ENCODE measurements at regions not wholly inside any gene's neighbourhood (a gene's known extent, or its start where the extent isn't known, plus 50 kb on each side); places are given as distances from the start of the nearest gene placed in this dataset.

GRCh38 chr6:8664700-8665099 lies 229.4 kb upstream of the SLC35B3 start:
- no peaks in the 10 kb centered on the region for H3K27me3 ChIP-seq (ENCODE audit: control insufficient read depth in 2 of 2, insufficient read depth in 2 of 2, low read length in 2 of 2)
- Mint-ChIP-seq H3K36me3 (no peaks in the 10 kb centered on the region), H3K4me1 (peaks cover 0 to 16% (median 0%) of the 10 kb centered on the region in 7 donors), H3K27ac (no peak overlapping the region), H3K9me3 (peaks cover 0 to 12% (median 0%) of the 10 kb centered on the region in 11 donors), H3K4me3 (no peak overlapping the region), H3K27me3 (no peaks in the 10 kb centered on the region)
- H3K27ac ChIP-seq (ENCODE audit: low read depth, low read length): no peak overlapping the region
- CTCF ChIA-PET: no interaction called here
- no peak overlapping the region for H3K4me3 ChIP-seq (ENCODE audit: low read length)
- POLR2A ChIA-PET: no interaction called here
- ATAC-seq (no peak), DNase-seq (no peak)
- H3K9me3 ChIP-seq (ENCODE audit: control insufficient read depth in 2 of 3, low read length in 3 of 3): no peaks in the 10 kb centered on the region
- no peaks in the 10 kb centered on the region for H3K4me1 ChIP-seq (ENCODE audit: control insufficient read depth in 2 of 2, insufficient read depth in 2 of 2, low read length in 2 of 2)
- intact Hi-C loops (cut with micrococcal nuclease): no loop called here
- no peaks in the 10 kb centered on the region for H3K36me3 ChIP-seq (ENCODE audit: control insufficient read depth in 2 of 3, insufficient read depth in 3 of 3, low read length in 3 of 3)

- H3K27ac Mint-ChIP-seq: no peak overlapping the region
- Histone ChIP-seq H3K36me3 (ENCODE audit: control insufficient read depth in 2 of 3, insufficient read depth in 3 of 3, low read length in 3 of 3) (no peaks in the 10 kb centered on the region), H3K4me1 (ENCODE audit: control insufficient read depth in 2 of 2, insufficient read depth in 2 of 2, low read length in 2 of 2) (no peaks in the 10 kb centered on the region), H3K9me3 (ENCODE audit: control insufficient read depth in 2 of 3, low read length in 3 of 3) (no peaks in the 10 kb centered on the region), H3K27me3 (ENCODE audit: control insufficient read depth in 2 of 2, insufficient read depth in 2 of 2, low read length in 2 of 2) (no peaks in the 10 kb centered on the region), H3K27ac (ENCODE audit: low read depth, low read length) (no peak overlapping the region), H3K4me3 (ENCODE audit: low read length) (no peak overlapping the region)
- DNase-seq (no peak), ATAC-seq (no peak)
- H3K27me3 Mint-ChIP-seq: no peaks in the 10 kb centered on the region
- ChIA-PET CTCF (no interaction called here), POLR2A (no interaction called here)
- H3K4me1 Mint-ChIP-seq: peaks cover 0 to 12% (median 0%) of the 10 kb centered on the region in 7 donors
- H3K9me3 Mint-ChIP-seq: peaks cover 0 to 10% (median 0%) of the 10 kb centered on the region in 11 donors
- no peaks in the 10 kb centered on the region for H3K36me3 Mint-ChIP-seq
- intact Hi-C loops (cut with micrococcal nuclease): no loop called here
- H3K4me3 Mint-ChIP-seq: no peak overlapping the region
These were observed 228.7 kb upstream of the SLC35B3 start for GRCh38 chr6:8664070-8664469.

- peaks cover 0 to 5% (median 0%) of the 10 kb centered on the region in 5 donors for H3K27me3 Mint-ChIP-seq
- no peaks in the 10 kb centered on the region for H3K4me1 Mint-ChIP-seq
- Histone ChIP-seq H3K27me3 (ENCODE audit: control insufficient read depth in 2 of 2, insufficient read depth in 2 of 2, low read length in 2 of 2) (no peaks in the 10 kb centered on the region), H3K4me1 (ENCODE audit: control insufficient read depth in 2 of 2, insufficient read depth in 2 of 2, low read length in 2 of 2) (no peaks in the 10 kb centered on the region), H3K27ac (ENCODE audit: low read depth, low read length) (no peak overlapping the region), H3K4me3 (ENCODE audit: low read length) (no peak overlapping the region), H3K36me3 (ENCODE audit: control insufficient read depth in 2 of 3, insufficient read depth in 3 of 3, low read length in 3 of 3) (no peaks in the 10 kb centered on the region), H3K9me3 (ENCODE audit: control insufficient read depth in 2 of 3, low read length in 3 of 3) (no peaks in the 10 kb centered on the region)
- no peaks in the 10 kb centered on the region for H3K36me3 Mint-ChIP-seq
- H3K9me3 Mint-ChIP-seq: peaks cover 0 to 8% (median under 1%) of the 10 kb centered on the region in 11 donors
- ChIA-PET CTCF (no interaction called here), POLR2A (no interaction called here)
- no peak for DNase-seq
- intact Hi-C loops (cut with micrococcal nuclease): no loop called here
- no peak overlapping the region for H3K27ac Mint-ChIP-seq
- no peak overlapping the region for H3K4me3 Mint-ChIP-seq
- ATAC-seq: no peak
These were observed 224.3 kb upstream of the SLC35B3 start for GRCh38 chr6:8659404-8660189.

DNA sequence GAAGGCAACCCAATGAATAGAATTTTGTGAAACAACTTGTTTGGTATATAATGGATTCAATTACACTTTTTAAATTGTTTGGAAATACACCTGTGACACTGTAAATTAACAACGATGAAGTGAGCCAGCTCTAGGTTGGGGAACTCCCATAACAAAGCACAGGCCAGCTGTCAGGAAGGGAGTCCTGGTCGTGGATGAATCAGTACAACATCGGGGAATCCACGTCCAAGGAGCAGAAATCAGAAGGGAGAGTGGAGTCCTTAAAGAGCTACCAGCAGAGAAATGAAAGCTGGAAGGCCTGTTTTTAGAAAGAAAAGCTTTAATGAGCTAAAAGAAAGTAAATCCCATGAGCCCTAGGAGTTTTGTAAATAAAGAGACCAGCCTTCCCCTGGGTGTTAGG lies 223.1 kb upstream of the SLC35B3 start:
- intact Hi-C loops (cut with micrococcal nuclease): no loop called here
- H3K36me3 Mint-ChIP-seq: no peaks in the 10 kb centered on the region
- H3K9me3 Mint-ChIP-seq: peaks cover 0 to 8% (median 0%) of the 10 kb centered on the region in 11 donors
- no peaks in the 10 kb centered on the region for H3K9me3 ChIP-seq (ENCODE audit: control insufficient read depth in 2 of 3, low read length in 3 of 3)
- DNase-seq (no peak), ATAC-seq (no peak)
- no peak overlapping the region for H3K27ac Mint-ChIP-seq
- no peaks in the 10 kb centered on the region for H3K27me3 ChIP-seq (ENCODE audit: control insufficient read depth in 2 of 2, insufficient read depth in 2 of 2, low read length in 2 of 2)
- H3K36me3 ChIP-seq (ENCODE audit: control insufficient read depth in 2 of 3, insufficient read depth in 3 of 3, low read length in 3 of 3): no peaks in the 10 kb centered on the region
- no peaks in the 10 kb centered on the region for H3K4me1 ChIP-seq (ENCODE audit: control insufficient read depth in 2 of 2, insufficient read depth in 2 of 2, low read length in 2 of 2)
- no peak overlapping the region for H3K27ac ChIP-seq (ENCODE audit: low read depth, low read length)
- H3K27me3 Mint-ChIP-seq: peaks cover 0 to 5% (median 0%) of the 10 kb centered on the region in 5 donors
- H3K4me1 Mint-ChIP-seq: no peaks in the 10 kb centered on the region
- ChIA-PET CTCF (no interaction called here), POLR2A (no interaction called here)
- H3K4me3 ChIP-seq (ENCODE audit: low read length): no peak overlapping the region
- no peak overlapping the region for H3K4me3 Mint-ChIP-seq

GRCh38 chr6:8657522-8657921 lies 222.2 kb upstream of the SLC35B3 start:
- POLR2A ChIA-PET: no interaction called here
- Histone ChIP-seq H3K4me3 (ENCODE audit: low read length) (no peak overlapping the region), H3K27ac (ENCODE audit: low read depth, low read length) (no peak overlapping the region), H3K4me1 (ENCODE audit: control insufficient read depth in 2 of 2, insufficient read depth in 2 of 2, low read length in 2 of 2) (no peaks in the 10 kb centered on the region), H3K36me3 (ENCODE audit: control insufficient read depth in 2 of 3, insufficient read depth in 3 of 3, low read length in 3 of 3) (no peaks in the 10 kb centered on the region), H3K9me3 (ENCODE audit: control insufficient read depth in 2 of 3, low read length in 3 of 3) (no peaks in the 10 kb centered on the region), H3K27me3 (ENCODE audit: control insufficient read depth in 2 of 2, insufficient read depth in 2 of 2, low read length in 2 of 2) (no peaks in the 10 kb centered on the region)
- Mint-ChIP-seq H3K4me3 (no peak overlapping the region), H3K27ac (no peak overlapping the region), H3K9me3 (peaks cover 0 to 8% (median 0%) of the 10 kb centered on the region in 11 donors), H3K36me3 (no peaks in the 10 kb centered on the region), H3K27me3 (peaks cover 0 to 5% (median 0%) of the 10 kb centered on the region in 5 donors), H3K4me1 (no peaks in the 10 kb centered on the region)
- intact Hi-C loops (cut with micrococcal nuclease): no loop called here
- DNase-seq: no peak
- CTCF ChIA-PET: no interaction called here
- no peak for ATAC-seq

DNA sequence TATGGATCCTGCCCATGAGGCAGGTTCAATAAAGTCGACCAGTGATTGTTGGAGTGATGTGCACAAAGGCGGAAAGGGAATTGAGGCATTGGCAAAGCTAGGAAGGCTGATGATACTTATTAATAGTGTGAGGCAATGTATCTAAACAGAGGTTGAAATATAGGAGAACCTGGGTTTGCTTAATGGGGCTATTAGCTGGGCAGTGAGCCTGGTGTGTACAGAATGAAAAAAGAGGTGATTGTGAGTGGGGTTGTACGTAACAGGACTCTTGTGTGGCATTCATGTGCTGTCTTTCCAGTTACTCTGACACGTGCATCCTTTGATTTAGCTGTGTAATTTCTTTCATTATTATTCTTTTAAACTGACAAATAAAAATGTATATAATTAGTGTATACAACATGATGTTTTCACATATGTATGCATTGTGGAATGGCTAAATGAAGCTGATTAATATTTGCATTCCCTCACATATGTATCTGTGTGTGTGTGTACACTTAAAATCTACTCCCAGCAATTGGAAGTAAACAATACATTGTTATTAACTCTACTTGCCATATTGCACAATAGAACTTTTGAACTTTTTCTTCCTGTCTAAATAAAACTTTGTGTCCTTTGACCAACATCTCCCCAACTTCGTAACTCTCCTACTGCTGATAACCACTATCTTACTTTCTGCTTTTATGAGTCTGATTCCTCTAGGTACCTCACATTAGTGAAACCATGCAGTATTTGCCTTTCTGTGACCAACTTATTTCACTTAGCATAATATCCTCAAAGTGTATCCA lies 220.5 kb upstream of the SLC35B3 start:
- ChIA-PET POLR2A (no interaction called here), CTCF (interaction anchor here (0.7 kb wide), 1 partner anchor 1137 kb away, joined by 3 read pairs; no protein-coding TSS in a partner anchor)
- H3K27me3 Mint-ChIP-seq: peaks cover 0 to 5% (median 0%) of the 10 kb centered on the region in 5 donors
- Histone ChIP-seq H3K27ac (ENCODE audit: low read depth, low read length) (no peak overlapping the region), H3K4me3 (ENCODE audit: low read length) (no peak overlapping the region), H3K36me3 (ENCODE audit: control insufficient read depth in 2 of 3, insufficient read depth in 3 of 3, low read length in 3 of 3) (no peaks in the 10 kb centered on the region), H3K27me3 (ENCODE audit: control insufficient read depth in 2 of 2, insufficient read depth in 2 of 2, low read length in 2 of 2) (no peaks in the 10 kb centered on the region), H3K4me1 (ENCODE audit: control insufficient read depth in 2 of 2, insufficient read depth in 2 of 2, low read length in 2 of 2) (no peaks in the 10 kb centered on the region), H3K9me3 (ENCODE audit: control insufficient read depth in 2 of 3, low read length in 3 of 3) (no peaks in the 10 kb centered on the region)
- H3K36me3 Mint-ChIP-seq: no peaks in the 10 kb centered on the region
- no peak overlapping the region for H3K4me3 Mint-ChIP-seq
- peaks cover 0 to 13% (median 2%) of the 10 kb centered on the region in 11 donors for H3K9me3 Mint-ChIP-seq
- ATAC-seq (no peak), DNase-seq (no peak)
- H3K4me1 Mint-ChIP-seq: no peaks in the 10 kb centered on the region
- H3K27ac Mint-ChIP-seq: no peak overlapping the region
- intact Hi-C loops (cut with micrococcal nuclease): no loop called here
